Duodenal mucosa (tissue), 2 donors: ENCODE measurements at regions not wholly inside any gene's neighbourhood (a gene's known extent, or its start where the extent isn't known, plus 50 kb on each side); places are given as distances from the start of the nearest gene placed in this dataset.

Experiments
- H3K27ac ChIP-seq: one replicate; pipeline ENCODE4 v1.7.0; 2013; ENCODE audit warnings: low read depth, low read length
- H3K27me3 ChIP-seq, 2 donors: one replicate each; pipeline ENCODE4 v1.7.0; 2013; ENCODE audit warnings: low read length in 2 of 2, control low read depth in 1 of 2; ENCODE audit not compliant: insufficient read depth in 2 of 2, control insufficient read depth in 1 of 2
- H3K36me3 ChIP-seq, 2 donors: one replicate each; pipeline ENCODE4 v1.7.0; 2013; ENCODE audit warnings: low read length in 2 of 2, control low read depth in 1 of 2; ENCODE audit not compliant: insufficient read depth in 2 of 2, control insufficient read depth in 1 of 2
- H3K4me1 ChIP-seq, 2 donors: one replicate each; pipeline ENCODE4 v1.7.0; 2013; ENCODE audit warnings: low read length in 2 of 2, control low read depth in 1 of 2; ENCODE audit not compliant: insufficient read depth in 2 of 2, control insufficient read depth in 1 of 2
- H3K4me3 ChIP-seq, 2 donors: one replicate each; pipeline ENCODE4 v1.7.0; 2013; ENCODE audit warnings: low read length in 2 of 2, low read depth in 1 of 2
- H3K9ac ChIP-seq, 2 donors: one replicate each; pipeline ENCODE4 v1.7.0; 2013; ENCODE audit warnings: low read length in 2 of 2, low read depth in 1 of 2
- H3K9me3 ChIP-seq, 2 donors: one replicate each; pipeline ENCODE4 v1.7.0; 2013; ENCODE audit warnings: low read length in 2 of 2, control low read depth in 1 of 2; ENCODE audit not compliant: control insufficient read depth in 1 of 2

DNA sequence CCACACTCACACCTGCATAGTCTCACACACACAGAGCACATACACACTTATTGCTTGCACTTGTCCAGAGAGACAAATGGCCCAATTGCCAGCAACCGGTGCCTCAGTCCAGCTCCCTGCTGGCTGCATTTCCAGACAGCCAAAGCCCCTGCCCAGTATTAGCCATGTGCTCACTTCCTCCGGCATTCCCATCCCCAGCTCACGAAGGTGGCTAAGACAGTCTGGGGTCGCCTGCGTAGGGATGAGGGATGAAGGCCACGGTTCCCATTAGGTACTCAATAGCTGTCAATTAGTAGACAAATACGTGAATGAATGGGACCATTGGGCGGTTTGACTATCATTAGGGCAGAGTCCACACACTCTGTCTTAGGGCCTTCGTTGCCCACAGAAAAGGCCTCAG is 146.8 kb upstream of the EGLN3 start:
- Histone ChIP-seq H3K36me3 (no peaks in the 10 kb centered on the region), H3K4me3 (no peak overlapping the region), H3K27me3 (no peaks in the 10 kb centered on the region), H3K4me1 (peaks cover 5 to 8% of the 10 kb centered on the region in 2 donors), H3K9me3 (no peaks in the 10 kb centered on the region), H3K9ac (no peak overlapping the region), H3K27ac (no peak overlapping the region)

DNA sequence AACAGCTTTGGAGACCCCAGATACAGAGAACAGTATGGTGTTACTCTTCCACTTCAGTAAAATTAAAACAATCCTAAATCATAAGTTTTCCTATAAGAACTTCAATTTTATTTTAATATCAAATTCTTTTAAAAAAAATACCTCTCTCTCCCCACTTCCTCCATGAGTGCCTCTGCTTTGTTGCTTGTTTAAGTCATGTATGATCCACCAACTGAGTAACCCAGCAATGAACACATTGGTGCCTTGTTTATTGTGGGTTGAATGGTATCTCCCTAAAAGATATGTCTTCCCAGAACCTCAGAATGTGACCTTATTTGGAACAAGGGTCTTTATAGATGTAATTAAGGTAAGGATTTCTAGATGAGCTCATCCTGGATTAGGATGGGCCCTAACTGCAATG is 143.5 kb upstream of the EGLN3 start:
- H3K27ac ChIP-seq: no peak overlapping the region
- peaks cover 3 to 4% of the 10 kb centered on the region in 2 donors for H3K4me1 ChIP-seq
- H3K9ac ChIP-seq: no peak overlapping the region
- H3K4me3 ChIP-seq: no peak overlapping the region
- H3K9me3 ChIP-seq: no peaks in the 10 kb centered on the region
- no peaks in the 10 kb centered on the region for H3K27me3 ChIP-seq
- no peaks in the 10 kb centered on the region for H3K36me3 ChIP-seq

DNA sequence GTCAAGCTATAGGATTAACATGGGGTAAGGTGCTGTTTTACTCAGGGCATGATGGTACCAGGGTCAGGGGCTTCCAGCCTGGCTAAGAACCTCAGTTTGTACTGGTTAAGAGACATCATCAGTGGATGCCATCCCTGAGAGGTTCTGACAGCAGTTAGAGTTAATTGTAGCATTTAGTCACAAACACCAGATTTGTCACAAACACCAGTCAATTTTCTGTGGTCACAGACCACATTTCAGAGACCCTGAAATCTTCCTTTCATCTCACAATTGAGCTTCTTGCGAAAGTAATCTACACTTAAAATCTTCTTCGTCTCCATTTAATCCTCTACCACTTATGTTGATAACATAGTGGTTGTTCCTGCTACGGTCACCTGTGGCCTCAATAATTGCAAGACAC is 143.0 kb upstream of the EGLN3 start:
- no peaks in the 10 kb centered on the region for H3K36me3 ChIP-seq
- no peaks in the 10 kb centered on the region for H3K27me3 ChIP-seq
- no peak overlapping the region for H3K27ac ChIP-seq
- no peak overlapping the region for H3K9ac ChIP-seq
- H3K9me3 ChIP-seq: no peaks in the 10 kb centered on the region
- H3K4me1 ChIP-seq: no peaks in the 10 kb centered on the region
- no peak overlapping the region for H3K4me3 ChIP-seq

DNA sequence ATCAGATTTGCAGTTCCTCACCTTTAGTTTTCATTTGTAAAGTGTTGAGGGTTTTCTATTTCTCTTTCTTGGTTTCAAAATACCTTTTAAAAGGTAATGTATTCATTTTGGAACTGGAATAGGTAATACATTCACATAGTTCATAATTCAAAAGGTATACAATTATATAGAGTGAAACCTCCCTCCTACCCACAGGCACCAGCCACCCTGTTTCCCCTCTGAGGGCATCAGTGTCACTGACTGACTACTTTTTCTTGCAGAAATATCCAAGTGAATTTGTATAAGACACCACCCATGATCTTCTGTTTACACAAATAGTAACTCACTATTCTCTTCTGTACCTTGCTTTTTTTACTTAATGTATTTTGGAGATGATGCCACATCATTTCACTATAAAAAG is 139.6 kb upstream of the EGLN3 start:
- H3K36me3 ChIP-seq: no peaks in the 10 kb centered on the region
- H3K27me3 ChIP-seq: no peaks in the 10 kb centered on the region
- H3K9ac ChIP-seq: no peak overlapping the region
- no peaks in the 10 kb centered on the region for H3K4me1 ChIP-seq
- H3K27ac ChIP-seq: no peak overlapping the region
- H3K9me3 ChIP-seq: no peaks in the 10 kb centered on the region
- H3K4me3 ChIP-seq: no peak overlapping the region

DNA sequence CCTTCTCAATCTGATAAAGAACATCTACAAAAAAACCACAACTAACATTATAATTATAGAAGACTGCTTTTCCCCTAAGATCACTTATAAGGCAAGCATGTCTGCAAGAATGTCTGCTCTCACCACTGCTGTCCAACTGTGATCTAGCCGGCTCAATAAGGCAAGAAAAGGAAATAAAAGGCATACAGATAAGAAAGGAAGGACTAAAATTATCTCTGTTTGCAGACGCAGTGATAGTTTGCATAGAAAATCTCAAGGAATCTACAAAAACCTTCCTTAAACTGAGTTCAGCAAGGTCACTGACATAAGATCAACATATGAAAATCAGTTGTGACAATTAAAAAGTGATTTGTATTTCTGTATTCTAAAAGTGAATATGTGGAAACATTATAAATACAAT is 138.0 kb upstream of the EGLN3 start:
- no peaks in the 10 kb centered on the region for H3K9me3 ChIP-seq
- no peak overlapping the region for H3K27ac ChIP-seq
- H3K27me3 ChIP-seq: no peaks in the 10 kb centered on the region
- no peaks in the 10 kb centered on the region for H3K4me1 ChIP-seq
- no peak overlapping the region for H3K4me3 ChIP-seq
- H3K36me3 ChIP-seq: no peaks in the 10 kb centered on the region
- no peak overlapping the region for H3K9ac ChIP-seq

DNA sequence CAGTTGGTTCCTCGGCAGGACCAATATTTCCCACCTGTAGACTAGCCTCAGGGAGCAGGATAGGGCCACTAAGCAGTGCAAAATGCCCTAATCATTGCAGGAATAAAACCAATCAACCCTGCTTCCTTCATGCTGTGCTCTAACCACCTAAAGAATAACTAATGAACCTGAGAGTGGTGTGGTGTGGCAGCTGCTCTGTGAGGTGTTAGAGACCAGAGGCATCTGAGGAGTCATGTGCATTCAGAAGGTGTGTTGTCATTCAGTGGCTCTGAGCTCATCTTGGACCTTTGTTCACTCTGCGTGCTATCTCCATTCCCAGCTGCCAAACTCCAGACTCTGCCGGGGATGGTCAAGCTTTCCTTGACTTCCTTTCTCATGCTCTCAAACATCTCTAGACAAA is 136.7 kb upstream of the EGLN3 start:
- no peak overlapping the region for H3K9ac ChIP-seq
- no peaks in the 10 kb centered on the region for H3K36me3 ChIP-seq
- no peaks in the 10 kb centered on the region for H3K27me3 ChIP-seq
- peaks cover 0 to under 1% of the 10 kb centered on the region in 2 donors for H3K4me1 ChIP-seq
- no peak overlapping the region for H3K27ac ChIP-seq
- H3K4me3 ChIP-seq: no peak overlapping the region
- no peaks in the 10 kb centered on the region for H3K9me3 ChIP-seq

DNA sequence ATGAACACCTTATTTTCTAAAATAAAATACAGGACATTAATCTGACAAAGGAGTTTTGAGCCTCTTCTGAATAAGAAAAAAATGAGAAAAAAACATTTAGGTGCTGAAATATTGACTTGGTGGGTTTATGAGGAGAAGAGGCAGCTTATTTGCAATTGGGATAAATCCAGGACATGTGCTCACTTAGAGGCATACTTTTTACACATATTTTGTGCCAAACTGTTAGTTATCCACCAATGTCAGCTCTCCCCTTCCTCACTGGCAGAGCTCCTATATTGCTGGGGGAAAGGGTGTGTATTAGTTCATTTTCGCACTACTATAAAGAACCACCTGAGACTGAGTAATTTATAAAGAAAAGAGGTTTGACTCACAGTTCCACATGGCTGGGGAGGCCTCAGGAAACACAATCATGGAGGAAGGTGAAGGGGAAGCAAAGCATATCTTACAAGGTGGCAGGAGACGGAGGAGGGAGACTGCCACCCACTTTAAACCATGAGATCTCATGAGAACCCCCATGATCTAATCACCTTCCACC is 135.4 kb upstream of the EGLN3 start:
- H3K4me1 ChIP-seq: peaks cover 5 to 13% of the 10 kb centered on the region in 2 donors
- H3K36me3 ChIP-seq: no peaks in the 10 kb centered on the region
- H3K9ac ChIP-seq: no peak overlapping the region
- H3K9me3 ChIP-seq: no peaks in the 10 kb centered on the region
- no peak overlapping the region for H3K4me3 ChIP-seq
- no peaks in the 10 kb centered on the region for H3K27me3 ChIP-seq
- H3K27ac ChIP-seq: no peak overlapping the region

DNA sequence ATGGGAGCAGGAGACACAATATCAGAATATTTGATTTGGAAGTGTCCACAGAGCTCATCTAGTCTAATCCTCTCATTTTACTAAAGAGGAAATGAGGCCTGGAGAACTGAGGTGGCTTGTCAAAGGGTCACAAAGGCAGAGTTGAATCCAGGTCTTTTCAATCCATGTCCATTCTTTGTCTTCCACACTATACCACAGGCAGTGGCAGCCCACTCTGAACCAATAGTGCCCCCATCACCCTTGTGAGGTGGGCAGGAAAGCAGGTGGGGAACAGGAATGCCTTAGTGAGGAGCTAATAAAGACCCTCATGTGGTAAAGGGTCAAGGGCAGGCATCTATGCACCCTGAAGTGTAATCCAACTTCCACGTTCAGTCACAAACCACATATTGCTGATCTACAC is 134.8 kb upstream of the EGLN3 start:
- H3K9ac ChIP-seq: no peak overlapping the region
- H3K27ac ChIP-seq: no peak overlapping the region
- H3K4me3 ChIP-seq: no peak overlapping the region
- no peaks in the 10 kb centered on the region for H3K27me3 ChIP-seq
- H3K9me3 ChIP-seq: no peaks in the 10 kb centered on the region
- H3K4me1 ChIP-seq: peaks cover 8 to 18% of the 10 kb centered on the region in 2 donors
- no peaks in the 10 kb centered on the region for H3K36me3 ChIP-seq

DNA sequence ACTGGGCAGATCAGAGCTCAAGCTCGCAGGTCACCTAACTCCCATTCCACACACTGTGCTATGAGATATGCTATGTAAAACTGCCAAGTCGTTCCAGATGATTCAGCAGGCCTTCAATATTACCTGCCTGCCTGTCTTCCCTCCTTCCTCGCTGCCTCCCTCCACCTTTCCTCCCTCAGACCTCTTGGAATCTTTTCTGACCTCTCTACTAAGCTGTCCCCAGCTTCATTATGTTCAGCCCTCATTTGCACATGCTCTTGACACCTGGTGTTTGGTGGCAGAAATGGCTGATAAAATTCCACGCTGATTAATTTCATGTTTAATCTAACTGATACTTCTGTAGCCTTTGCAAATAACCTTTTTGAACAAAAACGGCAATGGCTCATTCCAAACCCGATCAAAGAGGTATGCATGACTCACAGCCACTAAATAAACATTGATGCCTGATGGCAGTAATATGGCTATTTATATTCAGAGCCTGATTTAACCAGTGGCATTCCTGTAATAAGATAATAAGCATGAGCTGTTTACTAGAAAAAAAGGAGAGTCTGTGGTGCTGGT is 130.8 kb upstream of the EGLN3 start:
- H3K4me1 ChIP-seq: peaks cover 8 to 18% of the 10 kb centered on the region in 2 donors
- H3K9ac ChIP-seq: no peak overlapping the region
- H3K27me3 ChIP-seq: no peaks in the 10 kb centered on the region
- H3K4me3 ChIP-seq: no peak overlapping the region
- no peaks in the 10 kb centered on the region for H3K9me3 ChIP-seq
- no peaks in the 10 kb centered on the region for H3K36me3 ChIP-seq
- H3K27ac ChIP-seq: no peak overlapping the region

DNA sequence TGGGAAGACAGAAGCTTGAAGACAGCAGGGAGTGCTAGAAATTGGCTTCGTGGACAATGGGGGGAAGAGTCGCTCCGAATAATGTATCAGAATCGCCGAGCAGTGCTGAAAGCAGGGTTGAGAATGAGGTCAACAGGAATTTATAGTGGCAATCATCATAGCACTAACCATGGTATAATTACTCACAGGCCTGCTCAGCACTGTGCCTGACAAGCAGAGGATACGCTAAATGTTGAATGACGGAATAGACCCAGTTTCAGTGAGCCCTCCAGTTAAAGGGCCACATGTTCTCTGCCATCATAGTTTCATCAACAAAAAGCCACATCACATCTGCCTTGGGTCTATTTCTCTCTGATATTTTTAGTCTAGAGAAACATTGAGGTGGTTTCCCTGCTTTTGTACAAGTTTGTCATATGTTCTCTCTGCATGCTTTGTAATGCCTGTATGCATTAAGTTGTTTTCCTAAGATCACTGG is 130.3 kb upstream of the EGLN3 start:
- no peak overlapping the region for H3K4me3 ChIP-seq
- H3K27ac ChIP-seq: no peak overlapping the region
- H3K36me3 ChIP-seq: no peaks in the 10 kb centered on the region
- H3K9me3 ChIP-seq: no peaks in the 10 kb centered on the region
- peaks cover 8 to 18% of the 10 kb centered on the region in 2 donors for H3K4me1 ChIP-seq
- H3K9ac ChIP-seq: no peak overlapping the region
- H3K27me3 ChIP-seq: no peaks in the 10 kb centered on the region
